ENCODE measurements at regions not wholly inside any gene's neighbourhood (a gene's known extent, or its start where the extent isn't known, plus 50 kb on each side); places are given as distances from the start of the nearest gene placed in this dataset.

DNA sequence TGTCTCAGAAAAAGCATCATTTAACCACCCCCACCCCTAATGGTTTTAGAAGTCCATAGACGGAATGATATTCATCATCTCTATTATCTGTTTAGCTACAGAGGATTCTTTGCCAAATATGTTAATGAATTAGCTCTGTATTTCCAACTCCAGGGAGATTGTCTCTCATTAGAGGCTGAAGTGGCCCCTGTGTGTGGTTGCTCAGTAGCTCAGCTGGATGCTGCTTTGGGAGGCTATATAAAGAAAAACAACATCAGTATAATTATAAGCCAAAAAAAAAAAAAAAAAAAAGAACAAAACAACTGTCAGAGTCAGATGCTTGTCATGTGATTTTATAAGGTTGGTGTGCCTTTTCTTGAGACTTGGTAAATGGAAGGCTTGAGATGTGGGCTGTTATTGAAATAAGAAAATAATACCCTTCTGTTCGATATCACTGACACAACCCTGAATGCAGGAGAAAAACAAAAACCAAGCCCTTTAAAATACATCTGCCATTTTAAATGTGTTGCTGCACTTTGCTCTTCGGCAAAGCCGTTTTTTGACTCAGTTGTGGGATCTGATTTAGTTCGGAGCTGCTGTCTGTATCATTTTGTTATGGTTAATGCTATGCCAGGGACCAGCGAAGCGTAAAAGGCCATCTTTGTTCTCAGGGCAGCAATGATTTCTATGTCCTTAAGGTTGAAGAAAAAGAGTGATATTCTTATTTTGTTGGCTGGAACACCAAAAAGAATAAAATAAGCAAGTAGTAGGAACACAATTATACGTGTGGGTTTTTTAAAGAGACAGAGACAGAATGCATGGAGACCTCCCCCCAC lies 422.6 kb downstream of the QKI start:
- TF ChIP-seq Cebpa-rat (IDR thresholded peaks at IDR 0.05) = no peak
- H3K27me3 ChIP-seq = no peaks in the 10 kb centered on the region
- H3K27ac ChIP-seq = no peak overlapping the region
- H3K9ac ChIP-seq = no peak overlapping the region
- H3K4me2 ChIP-seq = no peak overlapping the region
- no peaks in the 10 kb centered on the region for H3K36me3 ChIP-seq
- H3K4me1 ChIP-seq = no peaks in the 10 kb centered on the region
- no peak overlapping the region for H3K4me3 ChIP-seq
- peaks cover 0 to 24% (median 16%) of the 10 kb centered on the region in 11 experiments; a peak in 19 of 22 replicates for H3K9me3 ChIP-seq (replicated peaks in 1 of 11)
- no peaks in the 10 kb centered on the region for H4K20me1 ChIP-seq

DNA sequence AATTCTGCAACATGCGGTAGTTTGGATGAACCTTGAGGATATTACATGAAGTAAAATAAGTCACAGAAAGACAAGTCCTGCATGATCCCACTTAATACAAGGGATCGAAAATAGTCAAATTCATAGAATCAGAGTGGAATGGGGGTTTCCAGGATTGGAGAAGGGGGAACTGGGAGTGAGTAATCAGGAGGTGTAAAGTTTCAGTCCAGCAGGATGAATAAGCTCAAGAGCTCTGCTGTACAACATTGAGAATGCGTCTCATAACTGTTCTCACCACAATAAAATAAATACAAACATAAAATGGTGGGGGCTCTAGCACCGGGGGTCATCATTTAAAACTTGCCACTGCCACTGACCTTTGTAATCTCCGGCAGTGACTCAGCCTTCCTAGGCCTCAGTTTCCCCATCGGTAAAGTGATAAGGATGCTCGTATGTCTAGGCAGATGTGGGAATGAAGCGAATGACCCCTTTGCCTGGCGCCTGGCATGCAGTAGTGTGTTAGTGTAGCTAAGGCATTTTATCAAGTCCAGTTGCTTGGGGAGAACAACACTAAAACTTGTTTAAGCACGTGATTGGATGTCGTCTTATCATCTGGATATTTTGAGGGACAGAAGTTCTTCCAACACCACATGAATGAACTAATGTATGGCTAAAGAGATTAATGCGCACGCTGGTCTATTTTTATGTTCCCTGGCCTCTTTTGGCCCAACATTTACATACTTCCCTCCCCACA lies 421.1 kb downstream of the QKI start:
- H3K27me3 ChIP-seq = no peaks in the 10 kb centered on the region
- no peak overlapping the region for H3K9ac ChIP-seq
- H3K4me1 ChIP-seq = no peaks in the 10 kb centered on the region
- H3K27ac ChIP-seq = no peak overlapping the region
- peaks cover 0 to 20% (median 12%) of the 10 kb centered on the region in 11 experiments; a peak in 14 of 22 replicates for H3K9me3 ChIP-seq (replicated peaks in 1 of 11)
- H4K20me1 ChIP-seq = no peaks in the 10 kb centered on the region
- TF ChIP-seq Cebpa-rat (IDR thresholded peaks at IDR 0.05) = no peak
- no peaks in the 10 kb centered on the region for H3K36me3 ChIP-seq
- H3K4me3 ChIP-seq = no peak overlapping the region
- no peak overlapping the region for H3K4me2 ChIP-seq

DNA sequence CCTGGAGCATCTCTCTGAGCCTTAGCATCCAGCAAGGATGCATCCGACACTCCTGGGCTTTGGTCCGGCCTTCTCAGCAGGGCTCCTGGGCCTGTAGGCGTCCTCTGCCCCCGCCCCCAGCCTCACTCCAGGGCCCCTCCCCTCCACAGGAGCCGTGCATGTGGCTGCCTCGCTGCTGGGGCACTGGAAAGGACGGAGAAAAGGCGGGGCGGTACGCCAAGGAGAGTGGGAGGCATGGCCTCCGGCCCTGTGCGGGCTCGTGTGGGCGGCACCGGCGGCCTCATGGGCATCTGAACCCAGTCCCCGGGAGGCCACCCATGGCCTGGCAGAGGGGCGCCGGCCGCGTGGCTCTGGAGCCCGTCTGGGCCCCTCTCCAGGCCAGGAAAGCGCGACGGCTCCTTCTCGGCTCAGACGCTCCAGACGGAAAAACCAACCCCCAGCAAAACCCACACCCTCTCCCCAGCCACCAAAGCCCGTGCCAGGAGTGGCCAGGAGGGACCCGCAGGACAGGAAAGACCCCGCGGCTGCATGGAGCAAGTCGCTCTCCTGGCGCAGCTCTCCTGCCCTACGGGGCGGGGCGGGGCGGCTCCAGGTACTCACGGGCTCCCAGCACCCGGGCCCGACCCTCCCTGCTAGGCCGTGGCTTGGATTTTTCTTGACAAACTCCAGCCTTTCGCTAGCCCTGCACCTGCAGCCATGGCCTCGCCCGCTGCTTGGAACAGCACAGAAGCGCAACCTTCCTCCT lies 419.9 kb downstream of the QKI start:
- no peaks in the 10 kb centered on the region for H3K4me1 ChIP-seq
- H3K27me3 ChIP-seq = no peaks in the 10 kb centered on the region
- H3K27ac ChIP-seq = no peak overlapping the region
- no peak for TF ChIP-seq Cebpa-rat (IDR thresholded peaks at IDR 0.05)
- no peaks in the 10 kb centered on the region for H4K20me1 ChIP-seq
- H3K4me3 ChIP-seq = no peak overlapping the region
- H3K9me3 ChIP-seq (replicated peaks in 1 of 11) = peaks cover 0 to 20% (median 12%) of the 10 kb centered on the region in 11 experiments; a peak in 14 of 22 replicates
- no peak overlapping the region for H3K9ac ChIP-seq
- no peaks in the 10 kb centered on the region for H3K36me3 ChIP-seq
- no peak overlapping the region for H3K4me2 ChIP-seq

DNA sequence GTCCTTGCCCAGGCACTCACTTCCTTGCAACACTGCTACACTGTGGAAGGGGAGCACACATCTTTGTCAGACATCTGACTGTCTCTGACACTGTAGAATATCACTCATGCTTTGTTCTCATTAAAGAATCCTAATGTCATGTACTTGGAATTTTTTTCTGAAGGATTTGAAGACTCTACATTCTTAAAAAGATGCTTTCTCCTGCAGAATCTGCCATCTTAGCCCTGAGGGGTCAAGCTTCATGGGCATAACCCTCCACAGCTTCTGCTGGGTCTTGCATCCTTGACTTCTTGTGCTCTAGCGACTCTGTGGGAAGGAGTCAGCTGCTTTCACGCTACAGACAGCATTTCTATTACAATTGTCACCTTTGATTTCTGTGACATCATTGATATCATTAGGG lies 417.2 kb downstream of the QKI start:
- no peak overlapping the region for H3K4me3 ChIP-seq
- no peak for TF ChIP-seq Cebpa-rat (IDR thresholded peaks at IDR 0.05)
- no peaks in the 10 kb centered on the region for H3K4me1 ChIP-seq
- no peak overlapping the region for H3K27ac ChIP-seq
- H3K36me3 ChIP-seq = no peaks in the 10 kb centered on the region
- H4K20me1 ChIP-seq = no peaks in the 10 kb centered on the region
- no peaks in the 10 kb centered on the region for H3K27me3 ChIP-seq
- H3K9ac ChIP-seq = no peak overlapping the region
- H3K4me2 ChIP-seq = no peak overlapping the region
- H3K9me3 ChIP-seq (replicated peaks in 1 of 11) = peaks cover 0 to 20% (median 12%) of the 10 kb centered on the region in 11 experiments; a peak in 14 of 22 replicates

DNA sequence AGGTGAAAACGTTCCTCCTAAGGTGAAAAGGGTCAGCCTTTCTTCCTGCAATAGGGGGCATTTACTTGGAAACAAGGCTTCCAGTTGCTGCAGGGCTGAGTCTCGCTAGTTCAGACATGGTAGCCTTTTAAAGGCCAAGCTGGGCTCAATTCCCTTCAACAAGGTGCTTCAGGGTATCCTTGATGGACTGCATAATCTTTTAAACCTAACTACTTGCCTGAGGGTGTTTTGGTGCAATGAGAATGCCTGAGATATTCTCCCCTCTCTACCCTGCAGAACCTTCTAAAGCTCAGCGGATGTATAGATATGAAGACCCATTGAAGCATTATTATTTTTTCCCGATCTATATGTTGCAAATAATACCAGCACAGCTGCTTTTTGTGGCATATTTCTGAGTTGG lies 416.1 kb downstream of the QKI start:
- Histone ChIP-seq H4K20me1 (no peaks in the 10 kb centered on the region), H3K36me3 (no peaks in the 10 kb centered on the region), H3K4me3 (no peak overlapping the region), H3K9me3 (replicated peaks in 1 of 11) (peaks cover 0 to 20% (median 12%) of the 10 kb centered on the region in 11 experiments; a peak in 14 of 22 replicates), H3K27me3 (no peaks in the 10 kb centered on the region), H3K4me2 (no peak overlapping the region), H3K9ac (no peak overlapping the region), H3K4me1 (no peaks in the 10 kb centered on the region), H3K27ac (no peak overlapping the region)
- no peak for TF ChIP-seq Cebpa-rat (IDR thresholded peaks at IDR 0.05)

DNA sequence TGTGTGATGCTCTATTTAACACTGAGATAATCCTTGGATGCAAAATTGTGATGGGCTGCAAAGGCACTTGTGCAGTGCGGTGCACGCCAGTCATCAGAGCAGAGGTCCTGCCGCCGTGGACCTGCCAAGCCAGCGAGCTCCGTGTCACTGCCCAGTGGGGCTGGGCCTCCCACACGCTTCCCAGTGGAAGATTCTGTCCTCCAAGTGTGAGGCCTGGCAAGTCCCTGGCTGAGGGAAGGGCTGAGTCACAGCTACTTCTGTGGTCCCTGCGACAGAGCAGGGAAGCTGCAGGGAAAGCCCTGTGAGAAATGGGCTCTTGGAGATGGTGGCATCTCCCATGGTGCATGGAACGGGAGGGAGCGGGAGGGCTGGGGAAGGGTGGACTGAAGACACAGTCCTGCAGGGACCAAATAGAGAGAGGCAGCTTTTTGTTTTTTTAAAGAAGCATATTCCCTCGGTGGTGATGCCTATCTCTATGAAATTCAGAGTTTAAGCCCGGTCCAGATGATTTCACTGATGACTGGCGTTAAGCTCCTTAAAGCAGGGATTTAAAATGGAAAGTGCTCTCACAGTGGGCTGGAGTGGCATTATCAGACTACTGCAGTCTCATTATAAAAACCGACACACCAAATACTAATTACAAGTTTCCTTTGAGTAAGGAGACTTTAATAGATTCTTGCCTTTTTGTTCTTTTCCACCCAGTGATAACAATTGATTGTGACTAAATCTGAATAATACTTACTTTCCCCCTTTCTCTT lies 413.7 kb downstream of the QKI start:
- H3K9ac ChIP-seq = no peak overlapping the region
- H3K9me3 ChIP-seq (replicated peaks in 1 of 11) = peaks cover 0 to 12% (median 0%) of the 10 kb centered on the region in 11 experiments; a peak in 3 of 22 replicates
- H3K27ac ChIP-seq = no peak overlapping the region
- no peaks in the 10 kb centered on the region for H3K4me1 ChIP-seq
- no peak overlapping the region for H3K4me3 ChIP-seq
- H3K4me2 ChIP-seq = no peak overlapping the region
- no peaks in the 10 kb centered on the region for H4K20me1 ChIP-seq
- no peaks in the 10 kb centered on the region for H3K27me3 ChIP-seq
- H3K36me3 ChIP-seq = no peaks in the 10 kb centered on the region
- TF ChIP-seq Cebpa-rat (IDR thresholded peaks at IDR 0.05) = no peak

DNA sequence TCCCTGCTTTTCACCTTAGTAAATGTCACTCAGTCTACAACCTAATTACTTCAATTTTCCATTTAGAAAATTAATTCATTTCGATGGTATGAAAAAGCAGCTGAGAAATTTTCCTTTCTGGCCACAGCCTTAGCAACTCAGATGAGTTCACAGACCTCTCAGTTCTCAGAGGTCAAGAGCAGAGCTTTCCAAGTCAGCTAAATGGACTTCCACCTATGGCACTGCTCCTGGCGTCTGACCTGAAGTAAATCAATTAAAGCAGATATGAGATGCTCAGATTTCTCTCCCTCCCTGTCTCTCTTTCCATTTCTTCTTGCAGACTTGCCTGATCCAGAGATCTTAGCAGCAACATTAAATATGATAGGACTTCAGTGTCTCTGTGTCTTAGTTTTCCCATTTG lies 412.6 kb downstream of the QKI start:
- Histone ChIP-seq H3K9me3 (replicated peaks in 1 of 11) (peaks cover 0 to 12% (median 0%) of the 10 kb centered on the region in 11 experiments; a peak in 3 of 22 replicates), H3K27ac (no peak overlapping the region), H3K27me3 (no peaks in the 10 kb centered on the region), H3K9ac (no peak overlapping the region), H3K4me2 (no peak overlapping the region), H3K4me1 (no peaks in the 10 kb centered on the region), H3K4me3 (no peak overlapping the region), H4K20me1 (no peaks in the 10 kb centered on the region), H3K36me3 (no peaks in the 10 kb centered on the region)
- TF ChIP-seq Cebpa-rat (IDR thresholded peaks at IDR 0.05) = no peak

DNA sequence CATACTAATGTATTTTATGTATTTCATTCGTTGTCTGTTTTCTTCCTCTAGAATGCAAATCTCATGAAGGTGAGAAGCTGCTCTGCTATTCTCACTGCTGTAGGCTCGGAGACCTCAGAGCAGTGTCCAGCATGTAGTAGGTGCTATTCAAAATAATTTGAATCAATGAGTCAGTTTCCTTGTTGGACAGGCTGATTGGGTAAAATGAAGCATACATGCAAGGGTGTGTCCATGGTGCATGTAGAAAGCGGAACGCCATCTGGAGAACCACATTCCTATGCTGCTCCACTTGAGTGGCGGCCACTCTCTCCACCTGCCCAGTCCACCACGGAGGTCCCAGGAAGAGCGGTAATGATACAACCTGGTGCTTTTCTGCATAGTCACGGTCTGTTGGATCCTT lies 412.1 kb downstream of the QKI start:
- peaks cover 0 to 8% (median 0%) of the 10 kb centered on the region in 11 experiments; a peak in 3 of 22 replicates for H3K9me3 ChIP-seq (replicated peaks in 1 of 11)
- no peak for TF ChIP-seq Cebpa-rat (IDR thresholded peaks at IDR 0.05)
- H3K27me3 ChIP-seq = no peaks in the 10 kb centered on the region

More for the DNA sequence above, 412.1 kb downstream of the QKI start:
- no peak overlapping the region for H3K4me2 ChIP-seq
- H3K27ac ChIP-seq = no peak overlapping the region
- no peaks in the 10 kb centered on the region for H3K36me3 ChIP-seq
- H3K4me1 ChIP-seq = no peaks in the 10 kb centered on the region
- H4K20me1 ChIP-seq = no peaks in the 10 kb centered on the region
- H3K9ac ChIP-seq = no peak overlapping the region
- H3K4me3 ChIP-seq = no peak overlapping the region

All from BLaER1 treated with 17β-estradiol and CSF1 and Interleukin-3, amounts not matched to agents 10 nM and 100 nM (cell line).